Body of pancreas (tissue), 4 donors: ENCODE measurements at regions not wholly inside any gene's neighbourhood (a gene's known extent, or its start where the extent isn't known, plus 50 kb on each side); places are given as distances from the start of the nearest gene placed in this dataset.
A peak's percentile ranks its signal among the peaks of the same experiment; 100 is the strongest.
"Not testable (repeated sequence)": the region's sequence is repeated elsewhere in the genome, so short reads cannot be mapped to it uniquely, and the experiment has no call there.

Source experiments
- ATAC-seq: fragments of 150-250 bp; one replicate; pipeline ENCODE4 v1.9.1; 2016
- DNase-seq, 4 donors: peaks; one replicate each; pipeline ENCODE4 v3.0.0-alpha.2; 2019
- H3K27ac ChIP-seq, 4 donors: fragments of 200-600 bp; sonication (generic); 1 replicate in 3 of 4; 2 replicates in 1 of 4; pipeline versions ENCODE4 v1.5.1 to v1.6.1; 2016 to 2019; ENCODE audit warnings: mild to moderate bottlenecking in 1 of 4, mixed read lengths in 1 of 4, moderate library complexity in 1 of 4
- H3K27me3 ChIP-seq, 2 donors: fragments of 200-600 bp; sonication (generic); one replicate each; pipeline ENCODE4 v1.6.0; 2016; ENCODE audit warnings: mild to moderate bottlenecking in 1 of 2
- H3K36me3 ChIP-seq, 2 donors: fragments of 200-600 bp; sonication (generic); replicated peaks in 1 of 2; 2 replicates each; pipeline ENCODE4 v1.5.1; 2016; ENCODE audit warnings: low read depth in 2 of 2; ENCODE audit not compliant: insufficient read depth in 1 of 2
- H3K4me1 ChIP-seq: fragments of 200-600 bp; sonication (generic); one replicate; pipeline ENCODE4 v1.6.0; 2016
- H3K4me3 ChIP-seq, 2 donors: fragments of 200-600 bp; sonication (generic); 1 replicate in 1 of 2; 2 replicates in 1 of 2; pipeline ENCODE4 v1.5.1; 2016 to 2019
- H3K9me3 ChIP-seq, 3 donors: fragments of 200-600 bp; sonication (generic); 1 replicate in 2 of 3; 2 replicates in 1 of 3; pipeline ENCODE4 v1.5.1; 2016
- CTCF ChIP-seq, 7 experiments: fragments of 450-650 bp in 4 of 7; fragments of 200-600 bp in 3 of 7; sonication (generic) in 3 of 7; IDR thresholded peaks; one replicate each; pipeline ENCODE4 v1.5.1; 2016 to 2019; ENCODE audit warnings: antibody characterized with exemption in 7 of 7
- POLR2A ChIP-seq, 3 donors: fragments of 450-650 bp; IDR thresholded peaks; one replicate each; pipeline ENCODE4 v1.6.1; 2016; ENCODE audit warnings: antibody characterized with exemption in 3 of 3, mild to moderate bottlenecking in 2 of 3
- WGBS, 2 donors: methylation state at CpG; one replicate each; pipeline ENCODE4 v1.1.5; 2017; 5-methylcytosine and 5-hydroxymethylcytosine counted together
- intact Hi-C: fragments of 100-400 bp; cut with DNase I; formaldehyde crosslinking; loops from one replicate; pipeline ENCODE4 v1.15.1; 2023

DNA sequence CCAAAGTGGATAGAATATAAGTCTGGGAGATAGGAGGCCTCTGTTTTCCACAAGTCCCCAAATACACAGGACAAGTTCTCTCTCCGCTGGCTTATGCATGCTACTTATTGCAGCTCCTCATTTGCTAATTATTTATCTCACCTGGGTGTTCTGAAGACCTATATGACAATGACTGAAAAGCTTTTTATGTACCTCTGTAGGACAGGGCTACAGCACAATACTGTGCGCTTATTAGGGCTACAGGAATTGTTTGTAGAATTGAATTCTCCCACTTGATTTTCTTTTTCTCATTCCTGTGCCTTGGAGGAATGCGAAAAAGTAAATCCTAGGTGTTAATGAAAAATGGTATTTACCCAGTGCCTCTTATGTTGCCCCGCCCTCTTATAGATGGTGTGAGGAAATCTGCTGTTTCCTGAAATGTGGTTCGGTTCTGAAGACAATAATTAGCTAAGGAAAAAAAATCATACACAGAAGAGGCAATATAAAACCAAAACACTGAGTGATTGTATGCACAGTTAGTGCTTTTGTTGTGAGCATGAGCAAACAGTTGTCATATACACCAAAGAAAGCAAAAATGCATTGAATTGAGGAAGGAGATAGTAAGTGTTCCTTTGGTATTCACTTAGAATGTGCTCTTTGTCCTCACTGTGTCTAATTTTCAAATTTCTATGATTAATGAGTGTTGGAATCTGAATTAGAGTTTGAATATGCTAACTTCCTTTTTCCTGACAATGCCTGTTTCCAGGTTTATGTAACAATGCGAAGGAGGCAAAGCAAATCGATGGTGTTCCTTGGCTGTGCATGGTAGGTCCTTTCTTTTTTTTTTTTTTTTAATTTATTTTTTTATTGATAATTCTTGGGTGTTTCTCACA is 78.7 kb upstream of the PNPT1 start:
- no peaks in the 10 kb centered on the region for H3K9me3 ChIP-seq
- no peak overlapping the region for H3K4me3 ChIP-seq
- 72 to 74% methylated on average over 7 of the region's 7 CpGs for WGBS, 2 donors
- TF ChIP-seq CTCF (IDR thresholded peaks at IDR 0.05) (no peak), POLR2A (IDR thresholded peaks at IDR 0.05) (no peak)
- no peak overlapping the region for H3K27ac ChIP-seq
- H3K36me3 ChIP-seq, result no peaks in the 10 kb centered on the region
- ATAC-seq (no peak), DNase-seq (no peak)
- H3K27me3 ChIP-seq, result peaks cover 0 to 6% of the 10 kb centered on the region in 2 donors
- intact Hi-C loops, result no loop called here
- peaks cover 6% of the 10 kb centered on the region for H3K4me1 ChIP-seq

DNA sequence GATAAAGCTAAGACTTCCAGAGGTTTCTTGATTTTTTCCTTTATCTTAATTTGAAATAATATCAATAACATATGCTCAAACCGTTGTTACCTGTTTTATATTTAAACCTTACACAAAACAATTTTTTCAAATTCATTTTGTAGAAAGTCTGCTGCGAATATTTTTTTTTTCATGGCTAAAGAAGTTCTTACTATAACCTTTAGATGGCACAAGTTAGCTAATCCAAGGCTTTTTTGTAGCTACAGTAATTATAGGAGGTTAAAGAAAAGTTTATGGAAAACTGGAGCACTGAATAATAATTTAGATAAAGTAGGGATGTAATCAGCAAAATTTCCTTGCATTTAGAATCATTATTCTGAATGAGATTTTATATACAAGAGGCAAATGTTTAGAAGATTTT is 78.0 kb upstream of the PNPT1 start:
- no peak for TF ChIP-seq POLR2A (IDR thresholded peaks at IDR 0.05)
- TF ChIP-seq CTCF (IDR thresholded peaks at IDR 0.05), result peak; percentile 40 to 90 (median 81)
- peaks cover 0 to 6% of the 10 kb centered on the region in 2 donors for H3K27me3 ChIP-seq
- H3K36me3 ChIP-seq, result no peaks in the 10 kb centered on the region
- H3K27ac ChIP-seq, result no peak overlapping the region
- no peak overlapping the region for H3K4me3 ChIP-seq
- H3K9me3 ChIP-seq, result no peaks in the 10 kb centered on the region
- ATAC-seq, result no peak
- DNase-seq, result no peak
- H3K4me1 ChIP-seq, result peaks cover 6% of the 10 kb centered on the region
- intact Hi-C loops, result no loop called here
- 4 to 5% methylated on average over 2 of the region's 2 CpGs for WGBS, 2 donors

DNA sequence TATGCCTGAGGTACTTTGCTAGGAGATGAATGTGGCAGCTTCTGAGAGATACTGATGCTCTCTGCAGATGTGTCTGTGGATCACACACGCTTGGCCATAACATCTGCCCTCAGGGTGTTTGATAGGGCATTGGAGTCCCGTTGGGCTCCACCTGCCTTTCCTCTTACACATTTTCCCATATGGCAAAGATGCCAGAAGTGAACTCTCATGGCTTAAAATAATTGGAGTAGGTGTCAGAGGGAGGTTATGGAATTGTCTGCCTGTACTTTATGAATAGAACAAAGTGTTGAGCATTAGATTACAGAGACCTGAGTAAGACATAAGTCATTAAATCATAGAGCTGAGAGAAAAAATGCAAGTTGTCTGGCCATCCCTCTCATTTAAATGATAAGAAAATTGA is 75.3 kb upstream of the PNPT1 start:
- Histone ChIP-seq H3K4me1 (peaks cover 6% of the 10 kb centered on the region), H3K27me3 (peaks cover 0 to 6% of the 10 kb centered on the region in 2 donors), H3K27ac (no peak overlapping the region), H3K4me3 (no peak overlapping the region), H3K36me3 (no peaks in the 10 kb centered on the region), H3K9me3 (no peaks in the 10 kb centered on the region)
- ATAC-seq, result no peak
- intact Hi-C loops, result loop anchor here (10.0 kb wide), 1 partner anchor 186 kb away; no protein-coding TSS in a partner anchor
- WGBS, 2 donors, result 43 to 60% methylated on average over 2 of the region's 2 CpGs
- DNase-seq, result no peak
- TF ChIP-seq CTCF (IDR thresholded peaks at IDR 0.05), result no peak
- TF ChIP-seq POLR2A (IDR thresholded peaks at IDR 0.05), result no peak

- TF ChIP-seq CTCF (IDR thresholded peaks at IDR 0.05), result no peak
- TF ChIP-seq POLR2A (IDR thresholded peaks at IDR 0.05), result no peak
- no peak overlapping the region for H3K4me3 ChIP-seq
- intact Hi-C loops, result loop anchor here (10.0 kb wide), 1 partner anchor 188 kb away; no protein-coding TSS in a partner anchor
- H3K9me3 ChIP-seq, result no peaks in the 10 kb centered on the region
- ATAC-seq, result no peak
- no peak for DNase-seq
- H3K27me3 ChIP-seq, result peaks cover 0 to 6% of the 10 kb centered on the region in 2 donors
- H3K4me1 ChIP-seq, result no peaks in the 10 kb centered on the region
- no peak overlapping the region for H3K27ac ChIP-seq
- H3K36me3 ChIP-seq, result no peaks in the 10 kb centered on the region
Measured at GRCh38 chr2:55766947-55767346, 73.3 kb upstream of the PNPT1 start.

DNA sequence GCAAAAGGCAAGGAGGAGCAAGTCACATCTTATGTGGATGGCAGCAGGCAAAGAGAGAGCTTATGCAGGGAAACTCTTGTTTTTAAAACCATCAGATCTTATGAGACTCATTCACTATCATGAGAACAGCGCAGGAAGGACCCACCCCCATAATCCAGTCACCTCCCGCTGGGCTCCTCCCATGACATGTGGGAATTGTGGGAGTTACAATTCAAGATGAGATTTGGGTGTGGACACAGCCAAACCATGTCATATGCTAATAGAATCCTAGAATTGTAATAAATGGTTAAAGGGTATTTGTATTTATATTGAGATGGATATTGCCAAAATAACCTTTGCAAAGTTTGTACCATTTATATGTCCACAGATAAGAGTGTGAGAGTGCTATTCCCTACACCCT is 72.1 kb upstream of the PNPT1 start:
- not testable (repeated sequence) for ATAC-seq
- intact Hi-C loops, result loop anchor here (10.0 kb wide), 1 partner anchor 189 kb away; no protein-coding TSS in a partner anchor
- WGBS, 2 donors, result 44 to 61% methylated on average over 2 of the region's 2 CpGs

More for the DNA sequence above, 72.1 kb upstream of the PNPT1 start:
- H3K27ac ChIP-seq, H3K4me1 ChIP-seq, H3K4me3 ChIP-seq, DNase-seq, H3K36me3 ChIP-seq, H3K9me3 ChIP-seq, H3K27me3 ChIP-seq: not testable (repeated sequence)
